ENCODE measurements at regions not wholly inside any gene's neighbourhood (a gene's known extent, or its start where the extent isn't known, plus 50 kb on each side); places are given as distances from the start of the nearest gene placed in this dataset.

DNA sequence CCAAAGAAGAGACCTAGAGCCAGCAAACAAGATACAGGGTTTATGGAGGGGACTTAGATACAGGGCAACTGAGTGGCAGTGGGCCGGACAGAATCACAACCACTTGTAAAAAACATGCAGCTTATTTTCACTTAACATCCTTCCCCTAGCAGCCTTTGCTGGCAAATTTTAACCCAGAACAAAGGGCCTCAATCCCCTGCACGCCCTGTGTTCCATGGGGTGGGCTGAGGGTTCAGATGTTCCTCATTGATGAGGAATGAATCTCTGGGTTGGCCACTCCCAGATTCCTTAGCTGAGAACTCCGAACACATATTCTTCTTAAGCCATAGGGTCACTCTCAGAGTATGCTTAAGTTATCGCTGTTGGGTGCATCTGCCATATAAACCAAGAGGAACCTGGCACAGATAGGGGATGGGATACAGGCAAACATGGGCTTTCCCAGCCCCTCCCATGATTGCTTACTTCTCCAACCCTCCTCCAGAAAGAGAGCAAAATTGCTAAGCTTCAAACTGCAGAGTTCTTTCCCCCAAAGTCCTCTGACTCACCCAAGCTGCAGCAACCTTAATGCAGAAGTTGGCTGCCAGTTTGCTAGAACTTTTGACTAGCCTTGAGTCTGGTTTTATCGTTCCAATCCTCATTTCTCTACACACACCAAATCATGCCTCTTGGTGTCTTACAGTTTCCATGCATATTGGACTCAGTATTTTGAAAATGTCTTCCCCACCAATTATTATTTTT lies 146.9 kb downstream of the CD47 start:
- TF ChIP-seq CTCF (conservative IDR thresholded peaks at IDR 0.05; ENCODE audit: low read length) (no peak), EZH2phosphoT487 (IDR thresholded peaks at IDR 0.05; ENCODE audit: borderline replicate concordance) (no peak)
